ELF-1 (cell line): ENCODE measurements at regions not wholly inside any gene's neighbourhood (a gene's known extent, or its start where the extent isn't known, plus 50 kb on each side); places are given as distances from the start of the nearest gene placed in this dataset.

Experiments
- DNase-seq: peaks from one replicate; pipeline ENCODE4 v3.0.0-alpha.2; 2016; ENCODE audit warnings: low read depth, low spot score

DNA sequence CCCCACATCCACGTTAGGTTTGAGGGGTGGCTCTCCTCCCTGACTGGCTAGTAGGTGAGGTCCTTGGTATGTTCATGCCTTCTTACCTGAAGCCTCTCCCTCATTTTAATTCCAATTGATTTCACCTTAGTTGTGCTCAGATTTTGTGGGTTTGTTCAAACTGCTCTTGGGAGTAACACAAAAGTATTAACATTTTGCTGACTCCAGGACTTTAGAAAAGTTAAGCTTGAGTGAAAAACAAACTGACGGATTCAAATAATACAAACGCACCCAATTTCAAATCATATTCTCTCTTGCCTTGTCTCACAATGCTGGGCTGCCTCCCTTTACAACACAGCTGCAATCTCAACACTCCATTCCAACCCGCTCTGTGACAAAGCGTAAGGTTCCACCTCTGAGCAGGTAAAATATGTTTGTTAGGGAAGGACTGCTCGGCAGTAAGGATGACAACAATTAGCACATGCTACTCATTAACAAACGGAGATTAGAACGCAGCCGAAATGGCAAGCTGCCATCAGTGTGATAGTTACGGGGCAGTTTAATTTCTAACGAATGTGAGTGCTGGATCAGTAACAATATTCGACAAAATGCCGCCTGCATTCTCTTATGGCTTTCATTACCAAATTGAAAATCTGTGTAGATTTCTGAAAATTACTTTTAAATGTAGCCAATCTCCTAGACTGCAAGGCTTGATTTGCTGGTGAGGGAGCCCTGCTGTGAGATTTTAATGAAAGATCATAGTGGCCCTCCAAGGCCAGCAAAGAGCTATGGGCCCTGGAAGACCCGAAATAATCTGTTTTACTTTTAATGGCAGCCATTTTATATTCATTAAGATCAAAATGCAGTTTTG is 730.6 kb upstream of the FANCL start:
- DNase-seq: no peak

DNA sequence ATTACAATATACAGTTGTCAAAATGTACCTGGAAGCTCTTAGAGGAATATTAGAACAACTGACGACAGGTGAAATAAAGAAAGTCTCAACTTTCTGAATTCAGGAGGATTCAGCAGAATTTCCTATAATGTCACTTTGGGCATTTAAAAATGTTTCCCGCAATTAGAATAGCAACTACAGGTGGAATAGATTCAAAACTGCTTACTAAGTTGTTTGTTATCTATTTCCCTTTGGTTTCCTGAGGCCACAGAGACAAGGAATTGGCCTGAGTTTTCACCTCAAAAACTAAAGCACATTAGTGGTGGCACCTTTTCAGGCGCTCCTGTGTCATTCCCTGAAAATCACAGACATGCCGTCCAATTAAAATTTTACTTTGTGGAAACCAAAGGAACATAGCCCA is 729.2 kb upstream of the FANCL start:
- no peak for DNase-seq

DNA sequence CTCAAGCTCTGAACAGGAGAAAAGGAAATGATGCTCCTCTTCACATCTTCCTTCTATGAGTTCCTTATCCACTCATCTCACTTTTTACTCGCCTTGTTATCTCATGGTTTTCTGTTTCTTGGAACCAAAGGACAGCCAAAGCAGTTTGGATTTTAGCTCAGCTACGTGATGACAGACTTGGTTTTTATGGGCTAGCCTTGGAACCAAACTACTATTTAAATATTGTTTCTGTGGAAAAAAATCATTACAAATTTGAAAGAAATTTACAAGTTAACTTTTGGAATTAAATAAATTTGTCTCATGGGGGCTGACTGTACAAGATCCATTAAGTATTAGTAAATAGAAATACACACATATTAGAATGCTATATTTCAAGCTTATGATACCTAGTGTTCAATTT is 727.8 kb upstream of the FANCL start:
- no peak for DNase-seq

DNA sequence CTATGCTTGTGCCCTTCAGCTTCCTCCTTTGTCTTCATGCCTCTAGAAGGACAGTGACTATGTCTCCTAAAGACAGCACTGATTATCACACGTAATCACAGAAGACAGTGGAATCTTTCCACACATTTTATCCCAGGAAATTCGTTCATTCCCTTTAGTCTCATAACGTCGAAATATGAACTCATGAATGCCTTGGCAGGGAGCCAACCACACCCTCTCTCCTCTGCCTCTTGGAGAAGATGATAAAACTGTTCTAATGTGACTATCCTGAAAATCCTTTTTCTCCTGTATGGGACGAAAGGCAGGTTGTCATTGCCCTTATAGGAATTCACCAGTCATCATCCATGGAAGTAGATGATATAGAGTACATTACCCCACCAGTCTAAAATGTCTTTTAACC is 726.6 kb upstream of the FANCL start:
- DNase-seq: no peak

DNA sequence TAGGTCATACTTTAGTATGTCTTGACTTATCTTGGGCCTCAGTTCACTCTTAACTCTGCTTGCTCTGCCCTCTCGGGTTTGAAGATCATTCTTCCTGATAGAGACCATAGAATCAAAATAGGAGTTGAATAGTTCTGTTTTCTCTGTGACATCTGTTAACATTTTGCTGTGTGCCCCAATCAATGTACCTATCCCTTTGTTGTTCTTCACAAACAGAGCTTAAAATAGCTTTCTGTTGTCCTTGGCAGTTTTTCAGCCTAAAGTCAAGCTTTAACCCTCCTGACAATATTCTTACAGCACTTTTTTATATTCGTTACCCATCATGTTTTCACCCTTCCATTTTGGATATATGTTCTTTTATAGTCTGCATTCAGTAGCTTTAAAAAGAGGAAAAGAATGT is 724.5 kb upstream of the FANCL start:
- no peak for DNase-seq

DNA sequence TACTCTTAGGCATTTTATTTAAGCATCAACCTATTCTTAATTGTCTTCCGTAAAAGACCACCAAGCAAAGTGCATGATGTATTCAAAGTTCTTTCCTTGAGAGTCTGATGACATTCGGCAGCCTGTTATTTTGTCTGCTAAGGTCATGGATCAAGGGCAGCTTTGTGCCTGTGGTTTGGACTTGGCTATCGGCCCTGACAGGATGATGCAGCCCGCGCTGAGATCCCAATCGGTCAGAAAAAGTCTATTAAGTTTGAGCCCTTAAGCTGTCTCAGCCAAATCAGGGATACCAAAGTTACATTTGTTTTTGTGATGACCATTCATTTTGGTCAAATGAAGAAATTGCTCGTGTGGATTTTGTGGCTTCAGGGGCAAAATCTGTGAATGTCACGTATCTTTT is 718.9 kb upstream of the FANCL start:
- DNase-seq: no peak

DNA sequence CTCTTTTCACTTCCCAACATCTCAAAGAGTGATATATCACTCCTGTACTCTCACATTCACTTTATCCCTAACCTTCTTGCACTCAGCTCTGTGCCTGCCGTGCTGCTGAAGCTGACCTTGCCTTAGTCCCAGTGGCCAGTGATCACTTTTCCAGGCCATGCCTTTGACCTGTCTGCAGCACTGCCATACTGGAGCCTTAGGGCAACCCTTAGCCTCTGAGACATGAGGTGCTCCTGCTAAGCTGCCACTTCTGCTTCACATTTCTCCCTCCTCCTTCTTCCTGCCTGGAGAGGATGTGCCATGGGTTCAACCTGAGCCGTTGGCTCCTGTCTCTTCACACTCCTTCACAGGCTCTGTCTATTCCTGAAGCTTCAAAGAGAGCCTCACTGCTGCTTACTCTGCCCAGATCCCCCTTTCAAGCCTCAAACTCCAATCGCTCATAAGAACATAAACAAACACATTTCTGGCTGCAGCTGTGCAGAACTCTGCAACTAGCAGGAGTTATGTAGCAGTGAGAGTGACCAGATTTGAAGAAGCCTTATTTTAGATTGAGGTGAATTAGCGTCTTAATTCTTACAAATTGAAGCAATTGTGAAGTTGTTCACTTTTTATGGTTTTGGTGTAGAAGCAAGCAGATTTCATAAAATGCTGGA is 716.2 kb upstream of the FANCL start:
- DNase-seq: peak; percentile 12

DNA sequence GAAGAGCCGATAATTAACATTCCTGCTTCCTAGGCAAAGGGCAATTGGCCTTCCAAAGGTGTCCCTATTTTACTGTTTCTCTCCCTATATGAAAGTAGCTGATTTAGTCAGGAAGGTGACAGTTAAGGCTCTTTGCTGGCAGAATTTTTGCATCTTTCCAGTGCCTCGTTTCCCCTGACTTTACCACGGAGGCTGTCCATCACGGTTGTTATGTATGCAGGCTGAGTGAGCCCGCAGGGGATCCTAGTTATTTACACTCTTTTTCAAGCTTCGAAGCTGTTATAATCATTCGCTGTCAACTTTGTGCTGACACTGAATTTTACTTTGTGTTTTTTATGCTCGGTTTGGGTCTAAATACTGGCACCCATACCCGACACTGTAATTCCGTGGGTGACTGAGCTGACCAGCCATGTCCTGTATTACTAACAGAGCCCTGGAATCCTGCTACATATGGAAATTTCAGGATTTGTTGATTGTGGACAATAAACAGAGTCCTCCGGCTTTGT is 713.8 kb upstream of the FANCL start:
- DNase-seq: peak; percentile 18

DNA sequence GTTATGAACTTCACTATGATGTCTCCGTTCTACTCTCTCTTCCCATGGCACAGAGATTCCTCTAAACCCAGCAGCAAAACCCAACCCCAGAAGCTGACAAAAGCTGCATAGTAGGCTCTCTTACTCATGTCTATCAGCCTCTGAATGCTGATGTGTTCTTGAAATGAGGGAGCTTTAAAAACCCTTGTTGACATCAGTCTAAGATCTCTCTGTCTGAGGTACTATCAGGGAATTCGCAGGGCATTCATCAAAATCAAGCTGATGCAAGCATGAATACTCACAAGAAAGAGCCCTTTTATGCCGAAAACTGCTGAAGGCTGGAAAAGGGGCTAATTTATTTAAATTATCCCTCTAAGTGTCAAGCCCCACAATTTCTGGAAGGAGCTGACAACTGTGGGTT is 710.6 kb upstream of the FANCL start:
- DNase-seq: no peak

DNA sequence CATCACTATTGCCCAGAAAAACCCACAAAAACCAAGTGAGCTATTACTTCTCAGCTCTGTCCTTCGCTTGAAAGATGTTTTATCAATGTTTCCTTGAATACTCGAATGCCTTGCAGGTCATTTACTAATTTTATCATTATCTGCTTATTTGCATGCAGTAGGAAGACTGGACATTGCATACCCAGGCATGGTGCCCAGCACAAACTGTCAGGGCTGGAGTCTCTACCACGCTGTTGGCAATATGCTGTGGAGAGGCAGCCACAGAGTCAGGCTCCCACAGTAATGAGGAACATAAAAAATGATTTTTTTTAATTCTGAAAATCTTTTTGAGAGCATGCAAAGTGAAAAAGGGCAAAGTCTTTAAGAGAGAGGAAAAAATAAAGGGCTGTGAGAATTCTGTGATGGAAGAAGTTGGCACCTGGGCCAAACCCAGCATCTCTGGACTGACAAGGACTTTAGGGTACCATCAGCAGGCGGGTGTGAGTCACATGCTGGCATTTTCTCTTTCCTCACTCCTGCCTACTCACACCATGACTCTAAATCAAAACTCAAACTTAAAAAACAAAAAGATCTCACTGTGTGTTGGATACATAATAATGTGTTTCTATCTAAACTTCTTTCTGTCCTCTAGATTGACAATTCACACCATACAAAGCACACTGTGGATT is 709.8 kb upstream of the FANCL start:
- no peak for DNase-seq

DNA sequence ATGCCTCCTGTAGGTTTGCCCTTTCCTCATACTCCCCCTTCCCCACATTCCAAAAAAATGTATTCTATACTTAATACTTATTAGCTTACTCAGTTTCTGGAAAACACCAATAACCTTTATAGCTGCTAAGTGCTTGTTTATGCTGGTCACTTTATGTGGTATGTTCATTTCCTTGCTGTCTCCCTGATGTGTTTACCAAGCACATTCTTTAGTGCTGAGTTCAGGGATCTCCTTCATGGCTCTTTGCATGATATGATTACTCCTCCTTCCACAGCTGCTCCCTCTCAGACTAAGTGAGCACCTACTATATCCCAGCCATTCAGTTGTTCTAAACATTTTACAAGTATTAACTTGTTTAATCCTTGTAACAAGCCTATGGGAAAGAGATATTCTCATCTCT is 698.3 kb upstream of the FANCL start:
- DNase-seq: no peak

DNA sequence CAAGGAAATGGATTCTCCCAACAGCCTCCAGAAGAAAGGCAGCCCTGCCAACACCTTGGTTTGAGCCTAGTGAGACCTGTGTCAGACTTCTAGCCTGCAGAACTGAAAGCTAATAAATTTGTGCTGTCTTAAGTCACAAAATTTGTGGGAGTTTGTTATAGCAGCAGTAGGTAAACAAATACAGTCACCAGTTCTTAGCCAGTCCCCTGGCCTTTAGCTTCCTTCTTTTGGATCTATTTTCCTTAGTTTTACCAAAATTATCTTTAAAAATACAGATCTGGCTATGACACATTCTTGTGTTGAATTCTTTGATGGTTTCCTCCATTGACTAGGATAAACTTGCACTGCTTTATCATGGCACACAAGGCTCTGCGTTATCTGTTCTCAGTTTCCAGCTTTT is 697.9 kb upstream of the FANCL start:
- no peak for DNase-seq

DNA sequence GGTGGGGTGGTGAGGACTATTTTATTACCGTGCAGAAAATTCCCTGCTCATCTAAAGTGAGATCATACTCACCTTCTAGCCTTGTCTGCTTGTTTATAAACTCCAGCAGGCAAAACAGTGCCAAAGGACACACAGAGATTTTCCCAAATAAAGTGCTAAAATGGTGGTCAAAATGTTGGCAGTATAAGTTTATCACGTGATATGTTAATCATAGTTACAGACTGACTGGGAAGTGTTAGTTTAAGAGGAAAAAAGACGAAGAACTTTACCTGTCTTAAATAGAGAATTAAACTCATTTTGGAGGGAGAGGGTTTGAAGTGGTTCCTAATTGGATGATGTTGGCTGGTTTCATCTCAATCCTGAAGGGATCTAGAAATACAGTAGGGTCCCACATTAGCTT is 691.7 kb upstream of the FANCL start:
- no peak for DNase-seq

DNA sequence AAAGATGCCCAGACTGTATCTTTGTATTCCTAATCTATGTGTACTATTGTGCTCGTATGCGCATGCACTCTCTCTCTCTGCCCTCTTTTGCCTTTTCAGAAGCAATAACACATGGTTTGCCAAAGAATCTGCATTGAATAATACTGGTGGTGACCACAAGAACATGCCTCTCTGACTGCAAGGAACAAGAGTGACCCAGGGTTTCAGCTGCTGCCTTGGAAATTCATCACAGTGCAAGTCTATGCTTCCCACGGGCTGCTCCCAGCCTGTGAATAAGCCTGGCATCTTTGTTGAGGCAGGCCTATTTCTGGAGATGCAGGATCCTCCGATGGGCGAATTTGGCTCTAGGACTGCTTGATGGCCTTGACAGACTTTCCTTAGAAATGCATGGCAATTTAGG is 689.4 kb upstream of the FANCL start:
- no peak for DNase-seq

DNA sequence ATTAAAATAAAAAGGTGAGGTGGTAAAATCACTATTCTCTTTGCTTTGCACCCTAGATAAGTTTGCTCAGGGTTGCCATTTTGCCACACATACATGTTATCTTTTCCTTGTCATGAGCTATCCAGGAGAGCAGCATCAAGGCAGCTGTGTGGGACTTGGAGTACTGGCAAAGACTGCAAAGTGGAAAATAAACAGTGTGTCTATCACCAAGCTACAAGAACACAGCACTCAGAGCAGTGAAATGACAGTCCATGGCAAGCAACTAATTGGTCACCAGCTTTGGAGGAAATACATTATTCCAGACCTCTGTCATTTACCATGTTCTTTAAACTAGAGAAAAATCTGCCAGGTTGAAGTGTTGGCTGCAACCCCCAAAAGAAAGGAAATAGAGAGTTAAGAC is 687.8 kb upstream of the FANCL start:
- no peak for DNase-seq

DNA sequence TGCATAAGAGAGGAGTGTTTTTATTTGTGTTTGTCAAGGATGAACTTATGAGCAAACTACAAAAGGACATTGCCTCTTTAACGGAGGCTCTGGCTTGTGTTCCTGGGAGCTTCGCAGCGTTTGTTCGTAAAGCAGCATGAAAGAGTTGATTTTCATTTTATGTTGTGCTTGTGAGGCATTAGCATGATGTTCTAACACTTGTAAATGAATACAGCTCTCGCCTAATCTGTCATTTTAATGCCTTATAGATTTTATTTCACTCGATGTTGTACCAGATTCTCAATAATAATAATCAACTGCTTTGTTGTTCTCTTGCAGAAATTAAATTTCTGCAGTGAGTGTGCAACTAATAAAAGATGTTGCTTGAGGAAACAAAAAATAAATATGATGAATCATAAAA is 687.3 kb upstream of the FANCL start:
- no peak for DNase-seq

DNA sequence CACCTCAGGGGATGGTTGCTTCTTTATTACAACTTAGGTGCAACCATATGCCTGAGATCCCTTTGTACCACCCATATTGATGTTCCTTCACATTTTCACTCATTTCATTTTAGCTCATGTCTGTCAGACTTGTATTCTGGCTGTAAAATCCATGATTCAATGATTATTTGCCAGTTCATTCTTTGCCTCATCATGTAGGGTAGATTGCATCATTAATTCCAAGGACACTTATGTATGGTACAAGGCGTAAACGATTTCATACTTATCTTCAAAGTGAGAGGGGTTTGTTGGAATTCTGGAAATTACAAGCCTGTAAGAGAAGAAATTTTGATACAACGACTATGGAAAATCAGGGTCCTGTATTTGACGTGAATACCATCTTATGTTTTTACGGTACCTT is 685.0 kb upstream of the FANCL start:
- no peak for DNase-seq

DNA sequence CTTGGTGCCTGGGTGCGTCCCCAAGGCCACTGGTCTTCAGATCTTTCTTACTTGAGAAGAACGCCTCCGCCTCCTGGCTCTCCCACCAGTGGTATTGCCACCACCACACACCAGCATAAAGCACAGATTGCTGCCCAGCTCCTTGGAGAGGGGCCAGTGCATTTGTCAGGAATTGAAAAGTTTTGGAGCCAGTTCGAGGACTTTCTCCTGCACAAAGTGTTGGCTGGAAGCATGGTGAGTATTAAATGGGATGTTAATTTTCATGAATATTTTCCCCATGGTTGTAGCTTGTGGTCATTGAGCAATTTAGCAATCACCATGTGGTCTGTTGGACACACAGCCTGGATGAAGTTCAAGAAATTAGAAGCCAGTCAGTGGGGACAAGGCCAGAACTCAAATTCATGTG is 684.6 kb upstream of the FANCL start:
- DNase-seq: no peak

DNA sequence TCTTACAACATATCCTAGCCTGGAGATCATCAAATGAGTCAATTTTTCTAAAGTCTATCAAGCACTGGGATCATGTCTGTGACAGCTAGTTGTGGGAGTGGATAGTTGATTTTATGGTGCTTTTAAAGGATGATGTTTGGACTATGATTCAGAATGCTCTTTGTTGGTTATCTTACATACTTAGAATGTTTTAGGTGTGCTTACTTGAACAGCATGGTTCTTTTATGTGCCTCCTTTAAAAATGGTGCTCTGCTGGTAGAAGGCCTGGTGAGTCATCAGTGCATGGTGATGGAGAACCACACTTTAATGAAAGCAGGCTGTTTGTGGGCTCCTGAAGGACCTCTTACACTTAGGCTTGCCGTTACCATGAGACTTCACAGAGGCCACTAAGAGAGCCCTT is 682.7 kb upstream of the FANCL start:
- DNase-seq: no peak

DNA sequence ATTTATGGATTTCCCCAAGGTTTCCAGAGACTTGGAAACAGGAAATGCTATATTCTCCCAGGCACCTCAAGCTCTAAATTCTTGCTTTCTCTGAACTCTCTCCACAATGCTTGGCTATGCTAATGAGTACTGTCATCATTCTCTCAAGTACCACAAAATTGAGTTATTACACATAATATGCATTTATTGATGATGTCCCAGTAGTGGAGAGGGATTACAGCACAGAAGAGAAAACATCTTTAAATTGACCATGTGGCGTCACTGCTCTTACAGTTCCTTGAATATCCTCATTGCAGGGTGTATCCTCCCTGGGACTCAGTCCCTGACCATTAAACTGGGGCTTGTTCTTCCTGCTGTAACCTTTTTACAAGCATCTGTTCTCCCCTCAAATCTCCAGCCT is 681.1 kb upstream of the FANCL start:
- no peak for DNase-seq

DNA sequence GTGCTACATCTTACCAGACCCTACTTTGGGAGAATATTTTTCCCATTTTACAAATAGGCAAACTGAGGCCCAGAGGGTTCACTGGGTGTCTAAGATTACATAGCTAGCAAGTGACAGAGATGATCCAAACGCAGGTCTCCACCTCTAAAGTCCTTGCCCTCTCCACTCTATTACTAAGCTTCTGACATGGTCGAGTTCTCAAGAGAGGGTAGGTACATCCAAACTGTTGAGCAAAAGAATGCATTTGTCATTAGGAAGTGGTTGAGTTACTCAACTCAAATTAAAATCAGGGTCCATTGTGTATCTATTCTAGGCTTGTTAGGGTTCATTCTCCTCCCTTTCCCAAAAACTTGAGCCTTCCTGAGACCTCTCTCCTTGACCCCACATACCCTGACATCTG is 680.6 kb upstream of the FANCL start:
- no peak for DNase-seq

DNA sequence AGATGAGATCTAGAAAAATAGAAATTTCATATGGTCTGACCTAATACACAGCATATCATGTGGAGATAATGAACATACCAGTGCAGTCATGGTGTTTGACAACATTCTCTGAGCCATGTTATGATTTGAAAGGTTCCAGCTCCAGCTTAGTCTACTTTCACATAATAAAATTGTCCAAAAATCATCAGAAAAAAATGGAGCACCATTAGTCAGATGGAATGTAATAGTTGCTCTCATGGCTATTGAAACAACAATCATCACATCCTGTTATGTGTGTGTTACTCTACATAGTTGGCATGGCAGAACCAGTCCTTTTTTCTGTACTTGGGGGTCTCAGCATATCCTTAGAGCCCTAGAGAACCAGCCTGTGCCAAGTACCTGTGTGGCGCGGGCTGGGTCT is 678.9 kb upstream of the FANCL start:
- no peak for DNase-seq

DNA sequence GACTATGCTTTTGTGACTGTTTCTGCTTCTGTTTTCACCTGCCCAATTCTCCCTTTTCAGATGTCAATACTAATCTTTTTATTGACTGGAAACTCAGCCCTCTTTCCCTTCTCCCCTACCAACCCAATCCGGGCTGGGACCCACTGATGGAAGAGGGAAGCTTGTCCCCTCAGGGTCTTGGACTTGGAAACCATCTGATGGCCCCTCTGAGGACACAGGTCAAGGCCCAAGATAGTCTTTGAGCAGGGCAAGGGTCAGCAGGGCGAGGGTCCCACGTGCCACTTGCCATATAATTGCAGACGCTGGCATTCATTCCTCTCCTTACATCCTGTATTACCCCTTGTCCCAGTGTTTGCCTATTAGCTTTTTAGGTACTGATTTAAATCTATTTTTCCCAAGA is 678.2 kb upstream of the FANCL start:
- no peak for DNase-seq
